ENCODE measurements at regions not wholly inside any gene's neighbourhood (a gene's known extent, or its start where the extent isn't known, plus 50 kb on each side); places are given as distances from the start of the nearest gene placed in this dataset.

GRCh38 chr14:101029668-101030290 lies 126.3 kb upstream of the RTL1 start:
- TF ChIP-seq CTCF (conservative IDR thresholded peaks at IDR 0.05) (no peak), ZFX (IDR thresholded peaks at IDR 0.05) (no peak)
